Mesenchymal stem cell (in vitro differentiated cells and primary cell): ENCODE measurements at regions not wholly inside any gene's neighbourhood (a gene's known extent, or its start where the extent isn't known, plus 50 kb on each side); places are given as distances from the start of the nearest gene placed in this dataset.

Source experiments
- DNase-seq: peaks from one replicate; pipeline ENCODE4 v3.0.0-alpha.2; 2013
- H2AFZ ChIP-seq: one replicate; pipeline ENCODE4 v1.6.1; 2013; ENCODE audit warnings: low read depth, mild to moderate bottlenecking, control low read depth, inconsistent platforms, low read length, moderate library complexity
- H2AK5ac ChIP-seq: 2 replicates; pipeline ENCODE4 v1.6.1; 2013; ENCODE audit warnings: low read length, moderate library complexity, mild to moderate bottlenecking, inconsistent platforms; ENCODE audit not compliant: severe bottlenecking
- H2BK120ac ChIP-seq: one replicate; pipeline ENCODE4 v1.6.1; 2013; ENCODE audit warnings: low read depth, mild to moderate bottlenecking, inconsistent platforms, low read length, moderate library complexity
- H2BK12ac ChIP-seq, 2 experiments: one replicate each; pipeline ENCODE4 v1.6.1; 2013; ENCODE audit warnings: inconsistent platforms in 2 of 2, low read length in 2 of 2, mild to moderate bottlenecking in 2 of 2, moderate library complexity in 2 of 2, control low read depth in 1 of 2
- H2BK15ac ChIP-seq: one replicate; pipeline ENCODE4 v1.6.1; 2013; ENCODE audit warnings: mild to moderate bottlenecking, low read depth, inconsistent platforms; ENCODE audit not compliant: poor library complexity, severe bottlenecking
- H2BK5ac ChIP-seq: 2 replicates; pipeline ENCODE4 v1.6.1; 2013; ENCODE audit warnings: low read depth, mild to moderate bottlenecking, low read length, control low read depth, inconsistent platforms; ENCODE audit not compliant: poor library complexity, severe bottlenecking
- H3K14ac ChIP-seq, 2 experiments: one replicate each; pipeline ENCODE4 v1.6.1; 2013; ENCODE audit warnings: inconsistent platforms in 2 of 2, low read length in 2 of 2, control low read depth in 1 of 2, mild to moderate bottlenecking in 1 of 2, moderate library complexity in 1 of 2
- H3K18ac ChIP-seq, 2 experiments: one replicate each; pipeline ENCODE4 v1.6.1; 2013; ENCODE audit warnings: inconsistent platforms in 2 of 2, low read length in 2 of 2, control low read depth in 1 of 2, low read depth in 1 of 2, mild to moderate bottlenecking in 1 of 2
- H3K23ac ChIP-seq, 2 experiments: one replicate each; pipeline ENCODE4 v1.6.1; 2013; ENCODE audit warnings: inconsistent platforms in 2 of 2, low read length in 2 of 2, mild to moderate bottlenecking in 2 of 2, moderate library complexity in 2 of 2, control low read depth in 1 of 2
- H3K27ac ChIP-seq: 2 replicates; pipeline ENCODE4 v1.5.1; 2013; ENCODE audit warnings: mild to moderate bottlenecking, moderate library complexity, low read length, control low read depth, inconsistent platforms; ENCODE audit not compliant: poor library complexity, severe bottlenecking
- H3K27me3 ChIP-seq, 2 experiments: 2 replicates each; pipeline versions ENCODE4 v1.6.1 to v1.7.0; 2013; ENCODE audit warnings: low read length in 2 of 2, mild to moderate bottlenecking in 2 of 2, moderate library complexity in 2 of 2, control low read depth in 1 of 2, inconsistent platforms in 1 of 2; ENCODE audit not compliant: control insufficient read depth in 1 of 2, insufficient read depth in 1 of 2
- H3K36me3 ChIP-seq, 2 experiments: 2 replicates each; pipeline versions ENCODE4 v1.6.1 to v1.7.0; 2013; ENCODE audit warnings: low read length in 2 of 2, control low read depth in 1 of 2, inconsistent platforms in 1 of 2, low read depth in 1 of 2, mild to moderate bottlenecking in 1 of 2; ENCODE audit not compliant: insufficient read depth in 2 of 2, control insufficient read depth in 1 of 2
- H3K4ac ChIP-seq, 2 experiments: one replicate each; pipeline ENCODE4 v1.6.1; 2013; ENCODE audit warnings: inconsistent platforms in 2 of 2, low read length in 2 of 2, mild to moderate bottlenecking in 2 of 2, moderate library complexity in 2 of 2, control low read depth in 1 of 2, low read depth in 1 of 2
- H3K4me1 ChIP-seq: 2 replicates; pipeline ENCODE4 v1.6.1; 2013; ENCODE audit warnings: low read depth, low read length, control low read depth; ENCODE audit not compliant: control insufficient read depth, insufficient read depth
- H3K4me2 ChIP-seq: 2 replicates; pipeline ENCODE4 v1.6.1; 2013; ENCODE audit warnings: low read length, mild to moderate bottlenecking, inconsistent platforms; ENCODE audit not compliant: poor library complexity, severe bottlenecking
- H3K4me3 ChIP-seq, 2 experiments: 2 replicates each; pipeline versions ENCODE4 v1.5.1 to v1.7.0; 2013; ENCODE audit warnings: low read length in 2 of 2, mild to moderate bottlenecking in 2 of 2, control low read depth in 1 of 2, low read depth in 1 of 2; ENCODE audit not compliant: insufficient read depth in 1 of 2
- H3K79me1 ChIP-seq: replicated peaks from 2 replicates; pipeline ENCODE4 v1.6.1; 2013; ENCODE audit warnings: mild to moderate bottlenecking, control low read depth, low read length, inconsistent platforms; ENCODE audit not compliant: poor library complexity, severe bottlenecking
- H3K9ac ChIP-seq: 2 replicates; pipeline ENCODE4 v1.7.0; 2013; ENCODE audit warnings: mild to moderate bottlenecking, low read length, moderate library complexity
- H3K9me3 ChIP-seq: 2 replicates; pipeline ENCODE4 v1.7.0; 2013; ENCODE audit warnings: mild to moderate bottlenecking, low read length; ENCODE audit not compliant: control insufficient read depth
- H4K8ac ChIP-seq: one replicate; pipeline ENCODE4 v1.6.1; 2013; ENCODE audit warnings: inconsistent platforms, mild to moderate bottlenecking, low read length, moderate library complexity
- H4K91ac ChIP-seq: one replicate; pipeline ENCODE4 v1.6.1; 2013; ENCODE audit warnings: mild to moderate bottlenecking, low read length, inconsistent platforms
- WGBS: methylation state at CpG from one replicate; pipeline ENCODE4 v1.1.7; 2013; ENCODE audit warnings: mixed read lengths; 5-methylcytosine and 5-hydroxymethylcytosine counted together

DNA sequence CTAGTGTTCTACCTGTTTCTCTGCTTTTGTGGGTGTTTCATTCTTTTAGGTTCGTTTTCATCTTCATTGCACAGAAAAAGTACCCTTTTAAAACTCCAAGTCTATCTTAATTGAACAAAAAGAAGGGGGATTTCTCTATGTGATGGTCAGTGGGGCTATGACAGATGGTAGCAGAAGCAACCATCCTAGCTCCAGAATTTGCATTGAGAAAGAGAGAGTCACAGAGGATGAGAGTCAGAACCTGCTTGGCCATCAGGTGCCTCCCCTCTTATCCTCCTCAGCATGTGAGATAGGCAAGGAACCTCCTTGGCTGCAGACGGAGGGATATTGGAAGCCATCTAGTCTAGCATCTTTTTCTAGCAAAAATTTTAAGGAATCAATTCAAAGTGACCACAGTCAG lies 398.0 kb upstream of the DCC start:
- H3K27ac ChIP-seq: no peak overlapping the region
- no peak overlapping the region for H2AFZ ChIP-seq
- H3K4me3 ChIP-seq: no peak overlapping the region
- no peak for DNase-seq
- H3K18ac ChIP-seq: no peak overlapping the region
- no peak overlapping the region for H2BK12ac ChIP-seq
- H2AK5ac ChIP-seq: no peak overlapping the region
- WGBS: 36% methylated on average over 1 of the region's 2 CpGs
- H3K4me2 ChIP-seq: no peak overlapping the region
- H3K9ac ChIP-seq: no peak overlapping the region
- H2BK15ac ChIP-seq: no peak overlapping the region
- no peaks in the 10 kb centered on the region for H3K36me3 ChIP-seq
- H3K79me1 ChIP-seq: no peaks in the 10 kb centered on the region
- H3K9me3 ChIP-seq: no peaks in the 10 kb centered on the region
- H2BK120ac ChIP-seq: no peak overlapping the region
- no peak overlapping the region for H2BK5ac ChIP-seq
- no peaks in the 10 kb centered on the region for H3K4me1 ChIP-seq
- no peak overlapping the region for H3K4ac ChIP-seq
- no peak overlapping the region for H3K14ac ChIP-seq
- H3K27me3 ChIP-seq: no peaks in the 10 kb centered on the region
- no peak overlapping the region for H4K91ac ChIP-seq
- H4K8ac ChIP-seq: no peak overlapping the region
- H3K23ac ChIP-seq: no peak overlapping the region

DNA sequence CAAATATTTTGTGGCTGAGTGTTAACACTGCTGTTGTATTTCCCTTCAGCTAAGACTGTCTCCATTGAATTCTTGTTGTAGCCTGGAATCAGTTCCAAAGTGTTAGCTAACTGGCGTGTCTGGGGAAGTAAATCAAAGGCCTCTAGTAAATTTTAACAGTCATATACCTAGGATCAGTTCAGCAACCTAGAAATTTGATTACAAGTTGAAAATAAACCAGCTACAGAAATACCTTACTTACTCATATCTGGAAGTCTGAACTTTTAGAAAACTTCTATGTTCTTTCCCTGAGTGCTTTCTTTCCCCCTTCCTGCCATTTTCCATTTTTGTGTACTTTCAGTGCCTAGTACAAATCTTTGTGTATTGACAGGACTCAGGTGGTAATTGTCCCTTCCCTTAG lies 396.7 kb upstream of the DCC start:
- Histone ChIP-seq H3K27ac (no peak overlapping the region), H2BK12ac (no peak overlapping the region), H2BK5ac (no peak overlapping the region), H4K8ac (no peak overlapping the region), H2AFZ (no peak overlapping the region), H3K23ac (no peak overlapping the region), H3K18ac (no peak overlapping the region), H3K79me1 (no peaks in the 10 kb centered on the region), H2BK15ac (no peak overlapping the region), H3K9me3 (no peaks in the 10 kb centered on the region), H3K36me3 (no peaks in the 10 kb centered on the region), H3K4ac (no peak overlapping the region), H3K9ac (no peak overlapping the region), H4K91ac (no peak overlapping the region), H3K4me2 (no peak overlapping the region), H3K14ac (no peak overlapping the region), H2AK5ac (no peak overlapping the region), H3K4me1 (no peaks in the 10 kb centered on the region), H3K4me3 (no peak overlapping the region), H3K27me3 (no peaks in the 10 kb centered on the region), H2BK120ac (no peak overlapping the region)
- no CpG with 5 or more reads among the region's 1 CpG for WGBS
- DNase-seq: no peak

DNA sequence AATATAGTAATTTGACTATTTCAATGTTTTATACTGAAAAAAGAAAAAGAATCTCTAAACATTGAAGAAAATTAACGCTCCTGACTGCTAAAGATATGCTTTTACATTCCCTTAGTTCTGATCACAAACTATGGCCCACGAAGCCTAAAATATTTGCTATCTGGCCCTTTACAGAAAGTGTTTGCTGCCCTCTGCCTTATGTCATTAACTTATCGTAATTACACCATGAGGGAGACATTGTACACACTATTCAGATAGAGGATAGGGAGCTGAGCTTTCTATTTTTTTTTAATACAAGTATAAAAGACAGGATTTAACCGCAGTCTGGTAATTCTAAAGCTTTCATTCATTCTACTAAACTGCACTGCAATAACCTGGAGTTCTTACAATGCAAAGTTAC lies 393.1 kb upstream of the DCC start:
- no peaks in the 10 kb centered on the region for H3K79me1 ChIP-seq
- no peak overlapping the region for H3K9ac ChIP-seq
- no peak overlapping the region for H2BK15ac ChIP-seq
- no peak overlapping the region for H3K4me2 ChIP-seq
- H2BK120ac ChIP-seq: no peak overlapping the region
- H3K23ac ChIP-seq: no peak overlapping the region
- peaks cover 4% of the 10 kb centered on the region for H3K9me3 ChIP-seq
- no peaks in the 10 kb centered on the region for H3K27me3 ChIP-seq
- H4K8ac ChIP-seq: no peak overlapping the region
- H3K36me3 ChIP-seq: no peaks in the 10 kb centered on the region
- no peaks in the 10 kb centered on the region for H3K4me1 ChIP-seq
- H3K4me3 ChIP-seq: no peak overlapping the region
- H3K18ac ChIP-seq: no peak overlapping the region
- no peak overlapping the region for H2BK5ac ChIP-seq
- H3K4ac ChIP-seq: no peak overlapping the region
- H2AK5ac ChIP-seq: no peak overlapping the region
- H2BK12ac ChIP-seq: no peak overlapping the region
- no peak for DNase-seq
- H3K27ac ChIP-seq: no peak overlapping the region
- WGBS: 63% methylated on average over 2 of the region's 4 CpGs
- H2AFZ ChIP-seq: no peak overlapping the region
- no peak overlapping the region for H3K14ac ChIP-seq
- H4K91ac ChIP-seq: no peak overlapping the region

DNA sequence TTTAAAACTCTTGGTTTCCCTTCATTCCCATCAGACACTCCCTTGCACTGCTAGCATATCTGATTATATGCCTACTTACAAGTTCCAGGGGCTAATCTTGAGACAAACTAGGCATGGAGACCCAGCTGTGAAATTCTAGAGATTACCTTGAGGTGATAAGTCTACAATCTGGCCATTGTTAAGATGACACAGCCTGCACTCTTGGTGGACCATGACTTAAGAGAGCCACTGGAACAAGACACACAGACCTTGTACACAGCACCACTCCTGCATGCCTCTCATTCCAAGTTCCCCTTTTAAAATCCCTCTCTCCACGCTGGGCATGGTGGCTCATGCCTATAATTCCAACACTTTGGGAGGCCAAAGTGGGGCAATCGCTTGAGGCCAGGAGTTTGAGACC lies 387.2 kb upstream of the DCC start:
- Histone ChIP-seq H4K8ac (no peak overlapping the region), H3K4me1 (no peaks in the 10 kb centered on the region), H3K4me3 (no peak overlapping the region), H2BK120ac (no peak overlapping the region), H4K91ac (no peak overlapping the region), H3K79me1 (no peaks in the 10 kb centered on the region), H2BK15ac (no peak overlapping the region), H3K36me3 (no peaks in the 10 kb centered on the region), H2BK5ac (no peak overlapping the region), H2BK12ac (no peak overlapping the region), H2AK5ac (no peak overlapping the region), H2AFZ (no peak overlapping the region), H3K4ac (no peak overlapping the region), H3K18ac (no peak overlapping the region), H3K9me3 (peaks cover 4% of the 10 kb centered on the region), H3K4me2 (no peak overlapping the region), H3K23ac (no peak overlapping the region), H3K14ac (no peak overlapping the region), H3K27me3 (no peaks in the 10 kb centered on the region), H3K27ac (no peak overlapping the region), H3K9ac (no peak overlapping the region)
- no peak for DNase-seq
- whole genome bisulfite sequencing: 0% methylated on average over 1 of the region's 2 CpGs
